ENCODE measurements at regions not wholly inside any gene's neighbourhood (a gene's known extent, or its start where the extent isn't known, plus 50 kb on each side); places are given as distances from the start of the nearest gene placed in this dataset.

- H3K4me1 Mint-ChIP-seq (ENCODE audit: low read depth) = peaks cover 8% of the 10 kb centered on the region
Measured at GRCh38 chr2:145284551-145284950, 764.6 kb upstream of the ZEB2 start.

GRCh38 chr2:145283131-145283530 is 763.2 kb upstream of the ZEB2 start:
- H3K4me3 Mint-ChIP-seq (ENCODE audit: low read depth) = no peak overlapping the region
- H3K27ac Mint-ChIP-seq = no peak overlapping the region
- no peaks in the 10 kb centered on the region for H3K9me3 Mint-ChIP-seq
- no peak for DNase-seq (ENCODE audit: low spot score)
- intact Hi-C loops (cut with micrococcal nuclease) = no loop called here
- peaks cover 9% of the 10 kb centered on the region for H3K27me3 Mint-ChIP-seq (ENCODE audit: low read depth)
- no peaks in the 10 kb centered on the region for H3K36me3 Mint-ChIP-seq (ENCODE audit: low read depth)
- H3K4me1 Mint-ChIP-seq (ENCODE audit: low read depth) = peaks cover 8% of the 10 kb centered on the region

More at GRCh38 chr2:145284551-145284950, 764.6 kb upstream of the ZEB2 start:
- Mint-ChIP-seq H3K27me3 (ENCODE audit: low read depth) (peaks cover 12% of the 10 kb centered on the region), H3K27ac (no peak overlapping the region), H3K4me3 (ENCODE audit: low read depth) (no peak overlapping the region), H3K36me3 (ENCODE audit: low read depth) (no peaks in the 10 kb centered on the region), H3K9me3 (no peaks in the 10 kb centered on the region)
- intact Hi-C loops (cut with micrococcal nuclease) = no loop called here
- DNase-seq (ENCODE audit: low spot score) = no peak

GRCh38 chr2:145277922-145278321 is 758.0 kb upstream of the ZEB2 start:
- H3K4me3 Mint-ChIP-seq (ENCODE audit: low read depth) = no peak overlapping the region
- no peaks in the 10 kb centered on the region for H3K36me3 Mint-ChIP-seq (ENCODE audit: low read depth)
- peaks cover 10% of the 10 kb centered on the region for H3K27me3 Mint-ChIP-seq (ENCODE audit: low read depth)
- no peak for DNase-seq (ENCODE audit: low spot score)
- H3K27ac Mint-ChIP-seq = no peak overlapping the region
- no peaks in the 10 kb centered on the region for H3K9me3 Mint-ChIP-seq
- H3K4me1 Mint-ChIP-seq (ENCODE audit: low read depth) = peaks cover 1% of the 10 kb centered on the region
- intact Hi-C loops (cut with micrococcal nuclease) = no loop called here

DNA sequence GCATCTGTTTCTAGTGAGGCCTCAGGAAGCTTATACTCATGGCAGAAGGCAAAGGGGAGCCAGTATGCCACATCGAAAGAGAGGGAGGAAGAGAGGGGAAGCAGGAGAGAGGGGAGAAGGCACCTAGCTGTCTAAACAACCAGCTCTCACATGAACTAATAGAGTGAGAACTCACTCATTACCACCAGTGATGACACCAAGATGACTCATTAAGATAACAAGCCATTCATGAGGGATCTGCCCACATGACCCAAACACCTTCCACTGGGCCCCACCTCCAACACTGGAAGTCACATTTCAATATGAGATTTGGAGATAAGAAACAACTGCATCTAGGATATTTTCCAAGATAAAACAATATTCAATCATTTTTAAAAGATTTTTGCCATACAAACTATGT is 753.9 kb upstream of the ZEB2 start:
- Mint-ChIP-seq H3K4me3 (ENCODE audit: low read depth) (no peak overlapping the region), H3K4me1 (ENCODE audit: low read depth) (no peaks in the 10 kb centered on the region), H3K36me3 (ENCODE audit: low read depth) (no peaks in the 10 kb centered on the region), H3K27me3 (ENCODE audit: low read depth) (peaks cover 8% of the 10 kb centered on the region), H3K9me3 (no peaks in the 10 kb centered on the region), H3K27ac (no peak overlapping the region)
- no peak for DNase-seq (ENCODE audit: low spot score)
- intact Hi-C loops (cut with micrococcal nuclease) = no loop called here

DNA sequence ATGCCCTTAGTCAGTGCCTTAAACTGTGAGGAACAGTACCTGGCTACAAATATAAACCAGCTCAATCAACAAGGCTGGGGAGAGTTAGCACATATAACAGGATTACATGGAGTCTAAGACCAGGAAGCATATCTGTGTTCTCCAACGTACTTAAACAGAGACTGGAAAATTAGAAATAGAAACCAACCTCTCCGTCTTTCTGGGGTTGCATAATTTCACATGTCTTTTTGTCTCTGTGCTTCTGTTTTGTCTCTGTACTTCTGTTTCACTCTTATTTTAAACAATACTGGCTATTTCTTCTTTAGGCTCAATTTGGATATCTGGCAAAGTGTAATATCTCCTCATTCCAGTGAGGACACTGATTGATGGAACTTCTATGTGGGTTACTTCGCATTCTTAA is 749.0 kb upstream of the ZEB2 start:
- intact Hi-C loops (cut with micrococcal nuclease) = no loop called here
- no peak overlapping the region for H3K27ac Mint-ChIP-seq
- no peak overlapping the region for H3K4me3 Mint-ChIP-seq (ENCODE audit: low read depth)

GRCh38 chr2:145267451-145267850 is 747.5 kb upstream of the ZEB2 start:
- Mint-ChIP-seq H3K27me3 (ENCODE audit: low read depth) (peaks cover 10% of the 10 kb centered on the region), H3K4me3 (ENCODE audit: low read depth) (no peak overlapping the region), H3K4me1 (ENCODE audit: low read depth) (no peaks in the 10 kb centered on the region), H3K9me3 (no peaks in the 10 kb centered on the region), H3K27ac (no peak overlapping the region), H3K36me3 (ENCODE audit: low read depth) (no peaks in the 10 kb centered on the region)
- DNase-seq (ENCODE audit: low spot score) = no peak
- intact Hi-C loops (cut with micrococcal nuclease) = no loop called here

More for the DNA sequence above, 749.0 kb upstream of the ZEB2 start:
- no peaks in the 10 kb centered on the region for H3K36me3 Mint-ChIP-seq (ENCODE audit: low read depth)
- H3K27me3 Mint-ChIP-seq (ENCODE audit: low read depth) = peaks cover 9% of the 10 kb centered on the region
- no peak for DNase-seq (ENCODE audit: low spot score)
- no peaks in the 10 kb centered on the region for H3K4me1 Mint-ChIP-seq (ENCODE audit: low read depth)
- no peaks in the 10 kb centered on the region for H3K9me3 Mint-ChIP-seq

DNA sequence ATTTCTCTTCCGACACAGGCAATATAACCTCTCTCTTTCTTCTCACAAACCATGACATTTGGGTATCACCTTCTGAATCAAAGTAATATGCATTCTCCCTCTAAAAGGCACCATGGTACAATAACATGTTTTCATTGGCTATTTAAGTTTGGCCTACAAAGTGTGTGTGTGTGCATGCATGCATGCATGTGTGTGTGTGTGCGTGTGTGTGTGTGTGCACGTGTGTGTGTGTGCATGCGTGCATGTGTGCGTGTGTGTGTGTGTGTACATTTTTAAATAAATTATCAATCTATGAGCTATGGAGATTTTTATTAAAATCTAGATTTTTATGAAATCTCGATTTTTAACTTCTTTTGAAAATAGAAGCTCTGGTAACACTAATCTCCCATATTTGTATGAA is 745.3 kb upstream of the ZEB2 start:
- Mint-ChIP-seq H3K4me3 (ENCODE audit: low read depth) (no peak overlapping the region), H3K9me3 (no peaks in the 10 kb centered on the region), H3K27me3 (ENCODE audit: low read depth) (peaks cover 25% of the 10 kb centered on the region), H3K27ac (no peak overlapping the region), H3K4me1 (ENCODE audit: low read depth) (no peaks in the 10 kb centered on the region), H3K36me3 (ENCODE audit: low read depth) (no peaks in the 10 kb centered on the region)
- intact Hi-C loops (cut with micrococcal nuclease) = no loop called here
- no peak for DNase-seq (ENCODE audit: low spot score)

- DNase-seq (ENCODE audit: low spot score) = no peak
- H3K36me3 Mint-ChIP-seq (ENCODE audit: low read depth) = no peaks in the 10 kb centered on the region
- H3K27ac Mint-ChIP-seq = no peak overlapping the region
- H3K9me3 Mint-ChIP-seq = no peaks in the 10 kb centered on the region
- intact Hi-C loops (cut with micrococcal nuclease) = no loop called here
- H3K4me1 Mint-ChIP-seq (ENCODE audit: low read depth) = peaks cover 12% of the 10 kb centered on the region
- H3K4me3 Mint-ChIP-seq (ENCODE audit: low read depth) = no peak overlapping the region
- H3K27me3 Mint-ChIP-seq (ENCODE audit: low read depth) = peaks cover 44% of the 10 kb centered on the region
Measured at GRCh38 chr2:145260674-145261073, 740.8 kb upstream of the ZEB2 start.

- no peak for DNase-seq (ENCODE audit: low spot score)
- intact Hi-C loops (cut with micrococcal nuclease) = no loop called here
- Mint-ChIP-seq H3K9me3 (no peaks in the 10 kb centered on the region), H3K36me3 (ENCODE audit: low read depth) (no peaks in the 10 kb centered on the region), H3K27ac (no peak overlapping the region), H3K27me3 (ENCODE audit: low read depth) (peaks cover 48% of the 10 kb centered on the region), H3K4me3 (ENCODE audit: low read depth) (no peak overlapping the region), H3K4me1 (ENCODE audit: low read depth) (peaks cover 12% of the 10 kb centered on the region)
Measured at GRCh38 chr2:145260081-145260480, 740.2 kb upstream of the ZEB2 start.

DNA sequence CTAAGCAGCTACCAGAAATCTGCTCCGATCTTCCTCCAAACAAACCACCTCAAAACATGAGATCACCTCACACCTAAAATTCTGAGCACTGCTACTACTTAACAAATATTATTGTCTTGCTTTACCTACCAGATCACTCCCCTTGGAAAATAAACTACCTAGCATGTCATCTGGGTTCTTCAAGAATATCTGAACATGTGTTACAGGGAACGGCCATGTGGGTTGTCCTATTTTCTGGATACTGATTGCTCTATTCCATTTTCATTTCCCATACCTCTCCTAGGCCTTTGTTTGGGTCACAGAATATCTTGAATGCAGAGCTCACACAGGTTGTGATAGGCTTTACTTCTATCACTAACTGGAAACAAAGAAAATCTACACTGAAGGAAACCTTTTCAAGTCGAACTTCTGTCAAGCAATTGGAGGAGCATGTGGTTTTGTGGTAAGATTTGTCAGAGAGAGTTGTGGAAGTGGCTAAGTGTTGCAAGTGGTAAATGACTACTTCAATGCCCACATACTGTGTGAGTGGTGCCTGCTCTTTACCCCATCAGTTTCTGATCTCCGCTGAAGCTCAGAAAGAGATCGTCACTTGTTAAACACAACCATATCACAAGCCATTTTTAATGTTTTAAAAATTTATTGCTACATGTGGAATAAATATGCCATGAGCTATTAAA is 739.1 kb upstream of the ZEB2 start:
- Mint-ChIP-seq H3K27me3 (ENCODE audit: low read depth) (peaks cover 52% of the 10 kb centered on the region), H3K36me3 (ENCODE audit: low read depth) (no peaks in the 10 kb centered on the region), H3K9me3 (no peaks in the 10 kb centered on the region), H3K27ac (no peak overlapping the region), H3K4me3 (ENCODE audit: low read depth) (no peak overlapping the region), H3K4me1 (ENCODE audit: low read depth) (peaks cover 12% of the 10 kb centered on the region)
- DNase-seq (ENCODE audit: low spot score) = peak; percentile 10
- intact Hi-C loops (cut with micrococcal nuclease) = loop anchor here (1.0 to 2.0 kb wide), 2 partner anchors 152 to 494 kb away; no protein-coding TSS in a partner anchor

GRCh38 chr2:145257931-145258330 is 738.0 kb upstream of the ZEB2 start:
- H3K4me1 Mint-ChIP-seq (ENCODE audit: low read depth) = peaks cover 12% of the 10 kb centered on the region
- H3K4me3 Mint-ChIP-seq (ENCODE audit: low read depth) = no peak overlapping the region
- peaks cover 55% of the 10 kb centered on the region for H3K27me3 Mint-ChIP-seq (ENCODE audit: low read depth)
- intact Hi-C loops (cut with micrococcal nuclease) = loop anchor here (2.0 kb wide), 1 partner anchor 495 kb away; no protein-coding TSS in a partner anchor
- H3K36me3 Mint-ChIP-seq (ENCODE audit: low read depth) = no peaks in the 10 kb centered on the region
- no peak overlapping the region for H3K27ac Mint-ChIP-seq
- H3K9me3 Mint-ChIP-seq = no peaks in the 10 kb centered on the region
- no peak for DNase-seq (ENCODE audit: low spot score)

GRCh38 chr2:145256551-145256950 is 736.6 kb upstream of the ZEB2 start:
- Mint-ChIP-seq H3K27me3 (ENCODE audit: low read depth) (peaks cover 50% of the 10 kb centered on the region), H3K4me1 (ENCODE audit: low read depth) (peaks cover 12% of the 10 kb centered on the region), H3K36me3 (ENCODE audit: low read depth) (no peaks in the 10 kb centered on the region), H3K27ac (no peak overlapping the region), H3K9me3 (no peaks in the 10 kb centered on the region), H3K4me3 (ENCODE audit: low read depth) (no peak overlapping the region)
- no peak for DNase-seq (ENCODE audit: low spot score)
- intact Hi-C loops (cut with micrococcal nuclease) = no loop called here

- DNase-seq (ENCODE audit: low spot score) = no peak
- H3K36me3 Mint-ChIP-seq (ENCODE audit: low read depth) = no peaks in the 10 kb centered on the region
- intact Hi-C loops (cut with micrococcal nuclease) = no loop called here
- H3K4me1 Mint-ChIP-seq (ENCODE audit: low read depth) = peaks cover 7% of the 10 kb centered on the region
- H3K9me3 Mint-ChIP-seq = no peaks in the 10 kb centered on the region
- peaks cover 36% of the 10 kb centered on the region for H3K27me3 Mint-ChIP-seq (ENCODE audit: low read depth)
- no peak overlapping the region for H3K4me3 Mint-ChIP-seq (ENCODE audit: low read depth)
- H3K27ac Mint-ChIP-seq = no peak overlapping the region
Measured at GRCh38 chr2:145254291-145254690, 734.4 kb upstream of the ZEB2 start.

DNA sequence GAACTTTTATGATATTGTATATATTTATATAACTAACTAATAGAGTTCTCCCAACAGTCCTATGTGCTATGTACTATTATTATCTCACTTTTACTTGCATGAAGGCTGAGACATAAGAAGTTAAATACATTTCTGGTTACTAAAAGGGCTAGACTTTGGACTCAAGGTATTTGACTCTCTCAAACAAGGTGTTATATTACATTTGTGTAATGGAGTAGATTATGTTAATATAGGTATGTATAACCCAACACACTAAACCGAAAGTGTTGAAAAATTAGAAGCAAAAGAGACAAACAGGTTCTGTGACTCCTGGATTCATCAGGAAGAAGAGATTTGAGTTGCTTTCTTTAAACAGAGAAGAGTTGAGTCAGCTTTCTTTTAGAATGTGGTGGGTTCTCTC is 733.6 kb upstream of the ZEB2 start:
- no peak overlapping the region for H3K4me3 Mint-ChIP-seq (ENCODE audit: low read depth)
- intact Hi-C loops (cut with micrococcal nuclease) = no loop called here
- no peaks in the 10 kb centered on the region for H3K36me3 Mint-ChIP-seq (ENCODE audit: low read depth)
- peaks cover 33% of the 10 kb centered on the region for H3K27me3 Mint-ChIP-seq (ENCODE audit: low read depth)
- H3K9me3 Mint-ChIP-seq = no peaks in the 10 kb centered on the region
- H3K27ac Mint-ChIP-seq = no peak overlapping the region
- DNase-seq (ENCODE audit: low spot score) = no peak
- H3K4me1 Mint-ChIP-seq (ENCODE audit: low read depth) = no peaks in the 10 kb centered on the region
